ENCODE measurements at regions not wholly inside any gene's neighbourhood (a gene's known extent, or its start where the extent isn't known, plus 50 kb on each side); places are given as distances from the start of the nearest gene placed in this dataset.

GRCh38 chr6:21987501-21987957, 309.3 kb downstream of the PRL start:
- TF ChIP-seq CTCF (IDR thresholded peaks at IDR 0.05; ENCODE audit: low read length): no peak
- TF ChIP-seq EZH2 (optimal IDR thresholded peaks at IDR 0.05; ENCODE audit: low read depth, low read length): no peak
- TF ChIP-seq EZH2phosphoT487 (IDR thresholded peaks at IDR 0.05; ENCODE audit: low read length): no peak

Data from MM.1S (cell line).